HCT116 (cell line): ENCODE measurements at regions not wholly inside any gene's neighbourhood (a gene's known extent, or its start where the extent isn't known, plus 50 kb on each side); places are given as distances from the start of the nearest gene placed in this dataset.

Experiments
- ATAC-seq: fragments of 200-7000 bp; cut with Tn5 transposase; 2 replicates; pipeline ENCODE4 v1.9.1; 2020; ENCODE audit warnings: mild to moderate bottlenecking, moderate library complexity
- BruUV-seq: library from RNA; stranded (reverse); fragments of 400-500 nt; replicated peaks from 2 replicates; lab custom pipeline; 2021; lab: Mats Ljungman, UMichigan
- CTCF ChIA-PET: fragments of 300-600 bp; sonication (Branson Sonifier 250); formaldehyde crosslinking; loops from one replicate; lab custom pipeline; 2021; ENCODE audit warnings: antibody characterized with exemption; lab: Charles Lee
- POLR2A ChIA-PET: fragments of 300-600, 350-600 bp; sonication (Branson Sonifier 250); formaldehyde crosslinking; loops from one replicate; lab custom pipeline; 2021; ENCODE audit warnings: antibody characterized with exemption; lab: Charles Lee
- RAD21 ChIA-PET, 2 experiments: fragments of 300-600 bp; sonication (Branson Sonifier 250); formaldehyde crosslinking; loops; one replicate each; lab custom pipeline; 2023; ENCODE audit warnings: low total read pairs in 2 of 2; ENCODE audit not compliant: uncharacterized antibody in 2 of 2, unreplicated experiment in 2 of 2, low non-redundant PET in 1 of 2; lab: Charles Lee
- DNase-seq: peaks from one replicate; pipeline ENCODE4 v3.0.0-alpha.2; 2010; ENCODE audit warnings: low read depth, low spot score
- H2AFZ ChIP-seq: fragments of 200-600 bp; shearing (Covaris generic), sonication (generic); 2 replicates; pipeline ENCODE4 v1.6.1; 2017; ENCODE audit warnings: low read depth, mixed run types, mixed read lengths, antibody characterized with exemption, low read length; ENCODE audit not compliant: poor library complexity, severe bottlenecking
- H3K27ac ChIP-seq: 2 replicates; pipeline ENCODE4 v1.5.1; 2012; ENCODE audit warnings: low read depth, low read length
- H3K27me3 ChIP-seq: fragments of 200-600 bp; sonication (generic); 2 replicates; pipeline ENCODE4 v1.6.1; 2016; ENCODE audit warnings: mixed run types, low read length, mixed read lengths; ENCODE audit not compliant: insufficient read depth
- H3K36me3 ChIP-seq, 2 experiments: fragments of 200-500 bp in 1 of 2; fragments of 200-600 bp in 1 of 2; sonication (Bioruptor generic) in 1 of 2; sonication (generic) in 1 of 2; 2 replicates each; pipeline versions ENCODE4 v1.5.1 to v1.6.1; 2014 to 2016; ENCODE audit warnings: low read length in 2 of 2, inconsistent platforms in 1 of 2, mixed read lengths in 1 of 2, mixed run types in 1 of 2; ENCODE audit not compliant: insufficient read depth in 2 of 2, control insufficient read depth in 1 of 2
- H3K4me1 ChIP-seq, 2 experiments: fragments of 200-600 bp in 1 of 2; sonication (generic) in 1 of 2; 2 replicates each; pipeline versions ENCODE4 v1.5.1 to v1.6.1; 2012 to 2017; ENCODE audit warnings: low read length in 2 of 2, inconsistent platforms in 1 of 2, mild to moderate bottlenecking in 1 of 2, mixed read lengths in 1 of 2, mixed run types in 1 of 2, moderate library complexity in 1 of 2; ENCODE audit not compliant: insufficient read depth in 2 of 2, control insufficient read depth in 1 of 2
- H3K4me2 ChIP-seq: fragments of 200-600 bp; sonication (generic); 2 replicates; pipeline ENCODE4 v1.6.1; 2017; ENCODE audit warnings: mixed run types, low read length, mixed read lengths
- H3K4me3 ChIP-seq, 2 experiments: fragments of 200-600 bp in 1 of 2; sonication (generic) in 1 of 2; replicated peaks in 1 of 2; 2 replicates each; pipeline ENCODE4 v1.5.1; 2011 to 2016; ENCODE audit warnings: low read length in 2 of 2, control low read depth in 1 of 2, low read depth in 1 of 2, mild to moderate bottlenecking in 1 of 2, mixed read lengths in 1 of 2, mixed run types in 1 of 2
- H3K79me2 ChIP-seq: fragments of 200-600 bp; sonication (generic); 2 replicates; pipeline ENCODE4 v1.6.1; 2017; ENCODE audit warnings: mild to moderate bottlenecking, mixed run types, low read length, moderate library complexity, mixed read lengths; ENCODE audit not compliant: insufficient read depth
- H3K9ac ChIP-seq: fragments of 200-600 bp; sonication (generic); 2 replicates; pipeline ENCODE4 v1.6.1; 2016; ENCODE audit warnings: low read length, mixed read lengths
- H3K9me2 ChIP-seq: fragments of 200-600 bp; sonication (generic), shearing (Covaris generic); 2 replicates; pipeline ENCODE4 v1.6.1; 2017; ENCODE audit warnings: mixed run types, mild to moderate bottlenecking, moderate library complexity; ENCODE audit not compliant: insufficient read depth
- H3K9me3 ChIP-seq, 2 experiments: fragments of 200-500 bp in 1 of 2; fragments of 200-600 bp in 1 of 2; sonication (Bioruptor generic) in 1 of 2; sonication (generic) in 1 of 2; 2 replicates each; pipeline ENCODE4 v1.6.1; 2014 to 2017; ENCODE audit warnings: low read length in 2 of 2, mixed read lengths in 2 of 2, inconsistent platforms in 1 of 2, low read depth in 1 of 2, mild to moderate bottlenecking in 1 of 2, mixed run types in 1 of 2, moderate library complexity in 1 of 2; ENCODE audit not compliant: control insufficient read depth in 1 of 2, insufficient read depth in 1 of 2
- H4K20me1 ChIP-seq: fragments of 200-600 bp; sonication (generic), shearing (Covaris generic); 2 replicates; pipeline ENCODE4 v1.6.1; 2017; ENCODE audit warnings: mixed run types, mild to moderate bottlenecking, moderate library complexity; ENCODE audit not compliant: insufficient read depth
- CBX3 ChIP-seq: IDR thresholded peaks from 2 replicates; pipeline ENCODE4 v1.6.1; 2012; ENCODE audit warnings: low read depth
- CEBPB ChIP-seq: IDR thresholded peaks from 2 replicates; pipeline ENCODE4 v1.6.1; 2012; ENCODE audit warnings: low read depth
- JUND ChIP-seq: IDR thresholded peaks from 2 replicates; pipeline ENCODE4 v1.6.1; 2012
- POLR2A ChIP-seq: IDR thresholded peaks from 2 replicates; pipeline ENCODE4 v1.7.0; 2011; ENCODE audit warnings: borderline replicate concordance; ENCODE audit not compliant: insufficient read depth, insufficient read length; ENCODE audit errors: extremely low read depth
- SIN3A ChIP-seq: IDR thresholded peaks from 2 replicates; pipeline ENCODE4 v1.6.1; 2012; ENCODE audit warnings: low read depth
- ZFX ChIP-seq: fragments of 450-650 bp; IDR thresholded peaks from 2 replicates; pipeline ENCODE4 v1.6.1; 2017
- intact Hi-C: fragments of 100-400 bp; cut with micrococcal nuclease; formaldehyde crosslinking; loops from 2 replicates; pipeline ENCODE4 v1.10.0; 2022
- TF ChIP-seq, protein P1 (sequence below): IDR thresholded peaks from 2 replicates; pipeline ENCODE4 v1.6.1; 2012

DNA sequence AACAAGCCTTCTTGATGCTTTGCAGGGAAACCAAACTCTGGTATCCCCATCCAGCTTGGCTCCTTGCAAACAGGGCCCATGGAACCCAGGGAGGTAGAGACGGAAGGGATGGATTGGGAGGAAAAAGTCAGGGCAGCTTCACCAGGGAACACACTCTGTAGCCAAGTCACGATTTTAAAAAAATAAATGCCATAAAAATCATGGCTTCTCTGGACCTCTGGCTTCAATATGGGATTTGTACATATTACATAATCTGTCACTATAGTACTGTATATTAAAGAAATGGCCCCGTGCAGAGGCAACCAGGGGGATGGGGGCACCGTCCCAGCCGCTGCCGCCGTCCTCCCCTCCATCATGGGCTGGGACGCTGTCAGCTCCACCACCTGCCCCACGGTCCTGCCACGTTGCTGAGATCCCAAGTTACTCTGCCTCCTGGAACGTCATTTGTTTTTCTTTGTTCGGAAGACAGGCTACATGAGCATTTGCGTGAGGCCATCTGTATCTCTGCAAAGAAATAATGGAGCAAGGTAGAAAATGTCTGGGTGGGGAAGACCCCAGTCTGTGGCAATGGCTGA, 313.3 kb downstream of the ZNF536 start:
- no peaks in the 10 kb centered on the region for H3K27me3 ChIP-seq
- no peaks in the 10 kb centered on the region for H3K9me2 ChIP-seq
- ChIA-PET RAD21 (no interaction called here), POLR2A (no interaction called here), CTCF (no interaction called here)
- no peaks in the 10 kb centered on the region for H3K79me2 ChIP-seq
- H3K27ac ChIP-seq = no peak overlapping the region
- no peak overlapping the region for H3K4me2 ChIP-seq
- H3K4me1 ChIP-seq = no peaks in the 10 kb centered on the region
- DNase-seq (no peak), ATAC-seq (no peak)
- H3K36me3 ChIP-seq = no peaks in the 10 kb centered on the region
- no peak overlapping the region for H2AFZ ChIP-seq
- BruUV-seq = no TSS peak
- H3K9ac ChIP-seq = no peak overlapping the region
- no peaks in the 10 kb centered on the region for H4K20me1 ChIP-seq
- H3K4me3 ChIP-seq = no peak overlapping the region
- intact Hi-C loops = no loop called here
- TF ChIP-seq, protein P1, sequence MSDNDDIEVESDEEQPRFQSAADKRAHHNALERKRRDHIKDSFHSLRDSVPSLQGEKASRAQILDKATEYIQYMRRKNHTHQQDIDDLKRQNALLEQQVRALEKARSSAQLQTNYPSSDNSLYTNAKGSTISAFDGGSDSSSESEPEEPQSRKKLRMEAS = no peak
- no peak for TF ChIP-seq SIN3A
- no peak for TF ChIP-seq JUND
- no peak for TF ChIP-seq ZFX
- TF ChIP-seq, all 23 proteins: peak for 0
- no peaks in the 10 kb centered on the region for H3K9me3 ChIP-seq

DNA sequence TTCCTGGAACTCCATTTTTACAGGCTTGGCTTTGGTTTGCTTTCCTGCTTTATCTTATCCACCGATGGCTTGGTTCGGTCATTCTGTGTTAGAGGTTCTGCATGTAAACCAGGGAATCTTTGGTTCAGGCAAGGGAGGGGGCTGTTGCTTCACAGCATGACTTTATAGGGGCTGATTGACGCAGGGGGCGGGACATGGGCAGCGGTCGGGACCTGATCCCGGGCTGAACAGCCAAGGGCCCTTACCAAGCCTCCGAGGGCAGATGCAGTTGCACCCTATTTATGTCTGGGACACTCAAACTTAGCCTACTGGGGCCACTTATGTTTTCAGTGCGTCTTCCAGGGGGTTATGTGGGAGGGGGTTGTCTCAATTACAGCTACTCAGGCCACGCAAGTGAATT, 312.4 kb downstream of the ZNF536 start:
- DNase-seq (no peak), ATAC-seq (no peak)
- no TSS peak for BruUV-seq
- H4K20me1 ChIP-seq = no peaks in the 10 kb centered on the region
- H3K36me3 ChIP-seq = no peaks in the 10 kb centered on the region
- intact Hi-C loops = no loop called here
- no peaks in the 10 kb centered on the region for H3K4me1 ChIP-seq
- H2AFZ ChIP-seq = no peak overlapping the region
- H3K27me3 ChIP-seq = no peaks in the 10 kb centered on the region
- TF ChIP-seq CBX3 (no peak), POLR2A (no peak), CEBPB (no peak)
- H3K9ac ChIP-seq = no peak overlapping the region
- no peaks in the 10 kb centered on the region for H3K9me3 ChIP-seq
- ChIA-PET RAD21 (no interaction called here), POLR2A (no interaction called here), CTCF (no interaction called here)
- H3K9me2 ChIP-seq = no peaks in the 10 kb centered on the region
- H3K4me2 ChIP-seq = no peak overlapping the region
- H3K4me3 ChIP-seq = no peak overlapping the region
- H3K27ac ChIP-seq = no peak overlapping the region
- no peaks in the 10 kb centered on the region for H3K79me2 ChIP-seq
